WTC11 (cell line): ENCODE measurements at regions not wholly inside any gene's neighbourhood (a gene's known extent, or its start where the extent isn't known, plus 50 kb on each side); places are given as distances from the start of the nearest gene placed in this dataset.

Experiments
- ATAC-seq: fragments of 200-7000 bp; cut with Tn5 transposase; 2 replicates; pipeline ENCODE4 v1.10.0; 2021; ENCODE audit warnings: mild to moderate bottlenecking, moderate library complexity
- CTCF ChIA-PET: fragments of 300-600 bp; sonication (Branson Sonifier 250); formaldehyde crosslinking; loops from one replicate; lab custom pipeline; 2021; ENCODE audit warnings: antibody characterized with exemption; lab: Charles Lee
- POLR2A ChIA-PET: fragments of 350-600 bp; sonication (Branson Sonifier 250); formaldehyde crosslinking; loops from one replicate; lab custom pipeline; 2021; ENCODE audit warnings: antibody characterized with exemption; lab: Charles Lee
- DNase-seq: peaks from one replicate; pipeline ENCODE4 v3.0.0; 2021; ENCODE audit warnings: low spot score
- H3K27ac Mint-ChIP-seq: 2 replicates; pipeline ENCODE4 v1.8.0; 2021; ENCODE audit warnings: mixed read lengths
- H3K27me3 Mint-ChIP-seq: 2 replicates; pipeline ENCODE4 v1.8.0; 2021; ENCODE audit warnings: low read depth, mild to moderate bottlenecking, moderate library complexity, mixed read lengths
- H3K36me3 Mint-ChIP-seq: 2 replicates; pipeline ENCODE4 v1.8.0; 2021; ENCODE audit warnings: mixed read lengths
- H3K4me1 Mint-ChIP-seq: 2 replicates; pipeline ENCODE4 v1.8.0; 2022; ENCODE audit warnings: mixed read lengths
- H3K4me3 Mint-ChIP-seq: 2 replicates; pipeline ENCODE4 v1.8.0; 2021; ENCODE audit warnings: mild to moderate bottlenecking, moderate library complexity, mixed read lengths
- H3K9me3 Mint-ChIP-seq: 2 replicates; pipeline ENCODE4 v1.8.0; 2021; ENCODE audit warnings: mixed read lengths
- CBFB ChIP-seq: sonication (generic); formaldehyde crosslinking; IDR thresholded peaks from 2 replicates; pipeline ENCODE4 v1.8.1; 2022; ENCODE audit warnings: mild to moderate bottlenecking, low read depth, missing genetic modification reagents
- CREM ChIP-seq: sonication (generic); formaldehyde crosslinking; IDR thresholded peaks from 2 replicates; pipeline ENCODE4 v1.8.1; 2022; ENCODE audit warnings: mild to moderate bottlenecking, missing genetic modification reagents, moderate library complexity
- EMX1 ChIP-seq: fragments of 250-450 bp; sonication (Bioruptor Pico); IDR thresholded peaks from 2 replicates; pipeline ENCODE4 v1.8.0; 2021; ENCODE audit warnings: mild to moderate bottlenecking
- ERG ChIP-seq: fragments of 250-450 bp; sonication (Bioruptor Pico); IDR thresholded peaks from 2 replicates; pipeline ENCODE4 v1.8.0; 2021; ENCODE audit warnings: mild to moderate bottlenecking
- ETV6 ChIP-seq: sonication (generic); formaldehyde crosslinking; IDR thresholded peaks from 2 replicates; pipeline ENCODE4 v1.8.1; 2022; ENCODE audit warnings: mild to moderate bottlenecking, missing genetic modification reagents
- FOXK1 ChIP-seq: sonication (generic); formaldehyde crosslinking; IDR thresholded peaks from 2 replicates; pipeline ENCODE4 v1.8.0; 2022; ENCODE audit warnings: mild to moderate bottlenecking, moderate library complexity, missing genetic modification reagents
- GTF2I ChIP-seq: fragments of 250-450 bp; sonication (Bioruptor Pico); conservative IDR thresholded peaks from 2 replicates; pipeline ENCODE4 v1.4.0; 2021; ENCODE audit warnings: mild to moderate bottlenecking
- IRF1 ChIP-seq: sonication (generic); formaldehyde crosslinking; IDR thresholded peaks from 2 replicates; pipeline ENCODE4 v1.8.0; 2023; ENCODE audit warnings: missing genetic modification reagents
- JAZF1 ChIP-seq: fragments of 250-450 bp; sonication (Bioruptor Pico); IDR thresholded peaks from 2 replicates; pipeline ENCODE4 v1.9.0; 2021; ENCODE audit warnings: moderate library complexity, mild to moderate bottlenecking, inconsistent platforms
- MXD4 ChIP-seq: fragments of 250-450 bp; sonication (Bioruptor Pico); IDR thresholded peaks from 2 replicates; pipeline ENCODE4 v1.8.0; 2021; ENCODE audit warnings: mild to moderate bottlenecking, moderate library complexity, borderline replicate concordance
- NFE2L1 ChIP-seq: sonication (generic); formaldehyde crosslinking; IDR thresholded peaks from 2 replicates; pipeline ENCODE4 v1.8.1; 2023; ENCODE audit warnings: missing genetic modification reagents
- PRRX2 ChIP-seq: fragments of 250-450 bp; sonication (Bioruptor Pico); IDR thresholded peaks from 2 replicates; pipeline ENCODE4 v1.8.0; 2021; ENCODE audit warnings: mild to moderate bottlenecking
- RORB ChIP-seq: fragments of 250-450 bp; sonication (Bioruptor Pico); IDR thresholded peaks from 2 replicates; pipeline ENCODE4 v1.9.0; 2021; ENCODE audit warnings: mild to moderate bottlenecking
- TCF7 ChIP-seq: sonication (generic); formaldehyde crosslinking; IDR thresholded peaks from 2 replicates; pipeline ENCODE4 v1.8.0; 2022; ENCODE audit warnings: mild to moderate bottlenecking, low read depth, missing genetic modification reagents, moderate library complexity
- TEAD1 ChIP-seq: sonication (generic); formaldehyde crosslinking; IDR thresholded peaks from 2 replicates; pipeline ENCODE4 v1.8.0; 2022; ENCODE audit warnings: mild to moderate bottlenecking, missing genetic modification reagents
- ZBTB43 ChIP-seq: sonication (generic); formaldehyde crosslinking; IDR thresholded peaks from 2 replicates; pipeline ENCODE4 v1.8.1; 2023; ENCODE audit warnings: mild to moderate bottlenecking, missing genetic modification reagents
- ZNF121 ChIP-seq: sonication (generic); formaldehyde crosslinking; IDR thresholded peaks from 2 replicates; pipeline ENCODE4 v1.8.0; 2023; ENCODE audit warnings: missing genetic modification reagents
- ZNF219 ChIP-seq: sonication (generic); formaldehyde crosslinking; IDR thresholded peaks from 2 replicates; pipeline ENCODE4 v1.8.0; 2023; ENCODE audit warnings: missing genetic modification reagents, mild to moderate bottlenecking, borderline replicate concordance
- ZNF232 ChIP-seq: sonication (generic); formaldehyde crosslinking; IDR thresholded peaks from 2 replicates; pipeline ENCODE4 v1.8.0; 2022; ENCODE audit warnings: mild to moderate bottlenecking, missing genetic modification reagents
- ZNF423 ChIP-seq: fragments of 250-450 bp; sonication (Bioruptor Pico); IDR thresholded peaks from 2 replicates; pipeline ENCODE4 v2.1.2; 2022; ENCODE audit warnings: mild to moderate bottlenecking, moderate library complexity
- ZNF512 ChIP-seq: sonication (generic); formaldehyde crosslinking; IDR thresholded peaks from 2 replicates; pipeline ENCODE4 v1.8.1; 2022; ENCODE audit warnings: missing genetic modification reagents, borderline replicate concordance
- TF ChIP-seq, protein P1 (sequence below): fragments of 250-450 bp; sonication (Bioruptor Pico); IDR thresholded peaks from 2 replicates; pipeline ENCODE4 v1.9.0; 2021; ENCODE audit warnings: moderate library complexity, mild to moderate bottlenecking, inconsistent platforms, borderline replicate concordance
- TF ChIP-seq, protein P2 (sequence below): sonication (generic); formaldehyde crosslinking; IDR thresholded peaks from 2 replicates; pipeline ENCODE4 v1.8.0; 2022; ENCODE audit warnings: missing genetic modification reagents
- TF ChIP-seq, protein P3 (sequence below): sonication (generic); formaldehyde crosslinking; IDR thresholded peaks from 2 replicates; pipeline ENCODE4 v1.8.1; 2022; ENCODE audit warnings: mild to moderate bottlenecking, missing genetic modification reagents, moderate library complexity, borderline replicate concordance
- TF ChIP-seq, protein P4 (sequence below): fragments of 200-600 bp; IDR thresholded peaks from 2 replicates; pipeline ENCODE4 v1.8.0; 2022; ENCODE audit warnings: antibody characterized with exemption

DNA sequence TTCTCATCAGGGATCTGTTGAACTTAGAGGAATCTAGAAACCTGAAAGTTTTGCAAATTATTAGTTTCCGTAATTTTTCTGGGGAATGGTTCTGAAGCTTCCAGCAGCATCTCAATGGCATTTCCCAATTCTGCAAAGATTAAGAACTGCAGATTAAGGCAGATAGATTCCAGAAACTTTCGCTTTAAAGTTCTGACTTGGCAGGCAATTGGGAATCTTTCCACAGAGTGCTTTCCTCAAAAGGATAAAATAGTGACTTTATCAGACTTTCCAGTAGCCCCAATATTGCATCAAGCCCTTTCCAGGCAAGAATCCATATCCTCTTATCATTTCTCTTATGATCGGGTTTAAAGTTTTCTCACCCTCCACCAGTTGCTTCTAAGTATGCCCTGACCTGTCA is 261.1 kb downstream of the FNDC1 start:
- Mint-ChIP-seq H3K9me3 (peaks cover 45% of the 10 kb centered on the region), H3K27ac (no peak overlapping the region), H3K27me3 (peaks cover 15% of the 10 kb centered on the region), H3K4me3 (no peak overlapping the region), H3K4me1 (no peaks in the 10 kb centered on the region), H3K36me3 (peaks cover 11% of the 10 kb centered on the region)
- ATAC-seq (no peak), DNase-seq (no peak)
- ChIA-PET CTCF (no interaction called here), POLR2A (no interaction called here)
- TF ChIP-seq RORB (CRISPR knock-in tag) (no peak), CBFB (no peak), PRRX2 (CRISPR knock-in tag) (no peak), ZNF121 (CRISPR knock-in tag) (no peak), TEAD1 (no peak), EMX1 (CRISPR knock-in tag) (no peak), ZNF219 (CRISPR knock-in tag) (no peak), MXD4 (no peak), ZNF423 (CRISPR knock-in tag) (no peak), ZBTB43 (CRISPR knock-in tag) (no peak), GTF2I (CRISPR knock-in tag) (no peak), FOXK1 (CRISPR knock-in tag) (no peak)
- TF ChIP-seq, protein P1, sequence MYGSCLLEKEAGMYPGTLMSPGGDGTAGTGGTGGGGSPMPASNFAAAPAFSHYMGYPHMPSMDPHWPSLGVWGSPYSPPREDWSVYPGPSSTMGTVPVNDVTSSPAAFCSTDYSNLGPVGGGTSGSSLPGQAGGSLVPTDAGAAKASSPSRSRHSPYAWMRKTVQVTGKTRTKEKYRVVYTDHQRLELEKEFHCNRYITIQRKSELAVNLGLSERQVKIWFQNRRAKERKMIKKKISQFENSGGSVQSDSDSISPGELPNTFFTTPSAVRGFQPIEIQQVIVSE (CRISPR knock-in tag), result no peak

- ChIA-PET POLR2A (no interaction called here), CTCF (no interaction called here)
- no peak overlapping the region for H3K4me3 Mint-ChIP-seq
- no peak for ATAC-seq
- H3K27ac Mint-ChIP-seq, result no peak overlapping the region
- DNase-seq, result no peak
- peaks cover 8% of the 10 kb centered on the region for H3K36me3 Mint-ChIP-seq
- peaks cover 9% of the 10 kb centered on the region; the same call in 1 of the 2 replicates for H3K27me3 Mint-ChIP-seq
- no peaks in the 10 kb centered on the region for H3K4me1 Mint-ChIP-seq
- peaks cover 39% of the 10 kb centered on the region for H3K9me3 Mint-ChIP-seq
- TF ChIP-seq ETV6 (CRISPR knock-in tag), result no peak
- TF ChIP-seq, protein P2, sequence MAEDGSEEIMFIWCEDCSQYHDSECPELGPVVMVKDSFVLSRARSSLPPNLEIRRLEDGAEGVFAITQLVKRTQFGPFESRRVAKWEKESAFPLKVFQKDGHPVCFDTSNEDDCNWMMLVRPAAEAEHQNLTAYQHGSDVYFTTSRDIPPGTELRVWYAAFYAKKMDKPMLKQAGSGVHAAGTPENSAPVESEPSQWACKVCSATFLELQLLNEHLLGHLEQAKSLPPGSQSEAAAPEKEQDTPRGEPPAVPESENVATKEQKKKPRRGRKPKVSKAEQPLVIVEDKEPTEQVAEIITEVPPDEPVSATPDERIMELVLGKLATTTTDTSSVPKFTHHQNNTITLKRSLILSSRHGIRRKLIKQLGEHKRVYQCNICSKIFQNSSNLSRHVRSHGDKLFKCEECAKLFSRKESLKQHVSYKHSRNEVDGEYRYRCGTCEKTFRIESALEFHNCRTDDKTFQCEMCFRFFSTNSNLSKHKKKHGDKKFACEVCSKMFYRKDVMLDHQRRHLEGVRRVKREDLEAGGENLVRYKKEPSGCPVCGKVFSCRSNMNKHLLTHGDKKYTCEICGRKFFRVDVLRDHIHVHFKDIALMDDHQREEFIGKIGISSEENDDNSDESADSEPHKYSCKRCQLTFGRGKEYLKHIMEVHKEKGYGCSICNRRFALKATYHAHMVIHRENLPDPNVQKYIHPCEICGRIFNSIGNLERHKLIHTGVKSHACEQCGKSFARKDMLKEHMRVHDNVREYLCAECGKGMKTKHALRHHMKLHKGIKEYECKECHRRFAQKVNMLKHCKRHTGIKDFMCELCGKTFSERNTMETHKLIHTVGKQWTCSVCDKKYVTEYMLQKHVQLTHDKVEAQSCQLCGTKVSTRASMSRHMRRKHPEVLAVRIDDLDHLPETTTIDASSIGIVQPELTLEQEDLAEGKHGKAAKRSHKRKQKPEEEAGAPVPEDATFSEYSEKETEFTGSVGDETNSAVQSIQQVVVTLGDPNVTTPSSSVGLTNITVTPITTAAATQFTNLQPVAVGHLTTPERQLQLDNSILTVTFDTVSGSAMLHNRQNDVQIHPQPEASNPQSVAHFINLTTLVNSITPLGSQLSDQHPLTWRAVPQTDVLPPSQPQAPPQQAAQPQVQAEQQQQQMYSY (CRISPR knock-in tag), result no peak
- TF ChIP-seq CREM, result no peak
- no peak for TF ChIP-seq IRF1 (CRISPR knock-in tag)
- TF ChIP-seq, protein P3, sequence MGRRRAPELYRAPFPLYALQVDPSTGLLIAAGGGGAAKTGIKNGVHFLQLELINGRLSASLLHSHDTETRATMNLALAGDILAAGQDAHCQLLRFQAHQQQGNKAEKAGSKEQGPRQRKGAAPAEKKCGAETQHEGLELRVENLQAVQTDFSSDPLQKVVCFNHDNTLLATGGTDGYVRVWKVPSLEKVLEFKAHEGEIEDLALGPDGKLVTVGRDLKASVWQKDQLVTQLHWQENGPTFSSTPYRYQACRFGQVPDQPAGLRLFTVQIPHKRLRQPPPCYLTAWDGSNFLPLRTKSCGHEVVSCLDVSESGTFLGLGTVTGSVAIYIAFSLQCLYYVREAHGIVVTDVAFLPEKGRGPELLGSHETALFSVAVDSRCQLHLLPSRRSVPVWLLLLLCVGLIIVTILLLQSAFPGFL (CRISPR knock-in tag), result no peak
- TF ChIP-seq NFE2L1 (CRISPR knock-in tag), result no peak
- TF ChIP-seq ZNF512 (CRISPR knock-in tag), result no peak
- no peak for TF ChIP-seq JAZF1 (CRISPR knock-in tag)
- TF ChIP-seq, protein P4, sequence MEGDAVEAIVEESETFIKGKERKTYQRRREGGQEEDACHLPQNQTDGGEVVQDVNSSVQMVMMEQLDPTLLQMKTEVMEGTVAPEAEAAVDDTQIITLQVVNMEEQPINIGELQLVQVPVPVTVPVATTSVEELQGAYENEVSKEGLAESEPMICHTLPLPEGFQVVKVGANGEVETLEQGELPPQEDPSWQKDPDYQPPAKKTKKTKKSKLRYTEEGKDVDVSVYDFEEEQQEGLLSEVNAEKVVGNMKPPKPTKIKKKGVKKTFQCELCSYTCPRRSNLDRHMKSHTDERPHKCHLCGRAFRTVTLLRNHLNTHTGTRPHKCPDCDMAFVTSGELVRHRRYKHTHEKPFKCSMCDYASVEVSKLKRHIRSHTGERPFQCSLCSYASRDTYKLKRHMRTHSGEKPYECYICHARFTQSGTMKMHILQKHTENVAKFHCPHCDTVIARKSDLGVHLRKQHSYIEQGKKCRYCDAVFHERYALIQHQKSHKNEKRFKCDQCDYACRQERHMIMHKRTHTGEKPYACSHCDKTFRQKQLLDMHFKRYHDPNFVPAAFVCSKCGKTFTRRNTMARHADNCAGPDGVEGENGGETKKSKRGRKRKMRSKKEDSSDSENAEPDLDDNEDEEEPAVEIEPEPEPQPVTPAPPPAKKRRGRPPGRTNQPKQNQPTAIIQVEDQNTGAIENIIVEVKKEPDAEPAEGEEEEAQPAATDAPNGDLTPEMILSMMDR, result no peak
- no peak for TF ChIP-seq ZNF232 (CRISPR knock-in tag)
- no peak for TF ChIP-seq ERG (CRISPR knock-in tag)
- TF ChIP-seq TCF7, result no peak
These were observed 260.2 kb downstream of the FNDC1 start for GRCh38 chr6:159429433-159429832.
